ENCODE measurements at regions not wholly inside any gene's neighbourhood (a gene's known extent, or its start where the extent isn't known, plus 50 kb on each side); places are given as distances from the start of the nearest gene placed in this dataset.

- Mint-ChIP-seq H3K27ac (no peak overlapping the region), H3K36me3 (ENCODE audit: low read depth) (no peaks in the 10 kb centered on the region), H3K4me1 (ENCODE audit: low read depth) (no peaks in the 10 kb centered on the region), H3K9me3 (peaks cover 10% of the 10 kb centered on the region), H3K4me3 (no peak overlapping the region), H3K27me3 (ENCODE audit: low read depth) (no peaks in the 10 kb centered on the region)
- no peak for DNase-seq (ENCODE audit: low spot score)
These were observed 600.0 kb upstream of the CA10 start for GRCh38 chr17:52758481-52758880.

- no peaks in the 10 kb centered on the region for H3K27me3 Mint-ChIP-seq (ENCODE audit: low read depth)
- peaks cover 11% of the 10 kb centered on the region for H3K9me3 Mint-ChIP-seq
- H3K4me3 Mint-ChIP-seq = no peak overlapping the region
- no peaks in the 10 kb centered on the region for H3K4me1 Mint-ChIP-seq (ENCODE audit: low read depth)
- no peak overlapping the region for H3K27ac Mint-ChIP-seq
- H3K36me3 Mint-ChIP-seq (ENCODE audit: low read depth) = no peaks in the 10 kb centered on the region
- DNase-seq (ENCODE audit: low spot score) = no peak
These were observed 598.2 kb upstream of the CA10 start for GRCh38 chr17:52756746-52757145.

- no peak for DNase-seq (ENCODE audit: low spot score)
These were observed 596.3 kb upstream of the CA10 start for GRCh38 chr17:52754838-52755237.

GRCh38 chr17:52751051-52751450 is 592.5 kb upstream of the CA10 start:
- no peak overlapping the region for H3K27ac Mint-ChIP-seq
- no peaks in the 10 kb centered on the region for H3K36me3 Mint-ChIP-seq (ENCODE audit: low read depth)
- no peak overlapping the region for H3K4me3 Mint-ChIP-seq

More at GRCh38 chr17:52754838-52755237, 596.3 kb upstream of the CA10 start:
- Mint-ChIP-seq H3K36me3 (ENCODE audit: low read depth) (no peaks in the 10 kb centered on the region), H3K9me3 (peaks cover 13% of the 10 kb centered on the region), H3K27me3 (ENCODE audit: low read depth) (no peaks in the 10 kb centered on the region), H3K27ac (no peak overlapping the region), H3K4me1 (ENCODE audit: low read depth) (no peaks in the 10 kb centered on the region), H3K4me3 (no peak overlapping the region)

GRCh38 chr17:52744179-52744578 is 585.7 kb upstream of the CA10 start:
- Mint-ChIP-seq H3K4me3 (no peak overlapping the region), H3K27ac (no peak overlapping the region), H3K27me3 (ENCODE audit: low read depth) (no peaks in the 10 kb centered on the region), H3K9me3 (peaks cover 8% of the 10 kb centered on the region), H3K4me1 (ENCODE audit: low read depth) (no peaks in the 10 kb centered on the region), H3K36me3 (ENCODE audit: low read depth) (no peaks in the 10 kb centered on the region)
- no peak for DNase-seq (ENCODE audit: low spot score)

More at GRCh38 chr17:52751051-52751450, 592.5 kb upstream of the CA10 start:
- no peaks in the 10 kb centered on the region for H3K4me1 Mint-ChIP-seq (ENCODE audit: low read depth)
- DNase-seq (ENCODE audit: low spot score) = no peak
- peaks cover 7% of the 10 kb centered on the region for H3K9me3 Mint-ChIP-seq
- H3K27me3 Mint-ChIP-seq (ENCODE audit: low read depth) = no peaks in the 10 kb centered on the region

- Mint-ChIP-seq H3K27me3 (ENCODE audit: low read depth) (no peaks in the 10 kb centered on the region), H3K27ac (no peak overlapping the region), H3K4me1 (ENCODE audit: low read depth) (no peaks in the 10 kb centered on the region), H3K4me3 (no peak overlapping the region), H3K36me3 (ENCODE audit: low read depth) (no peaks in the 10 kb centered on the region), H3K9me3 (peaks cover 7% of the 10 kb centered on the region)
- no peak for DNase-seq (ENCODE audit: low spot score)
These were observed 581.5 kb upstream of the CA10 start for GRCh38 chr17:52740006-52740405.

GRCh38 chr17:52738791-52739190 is 580.3 kb upstream of the CA10 start:
- no peak for DNase-seq (ENCODE audit: low spot score)
- Mint-ChIP-seq H3K4me1 (ENCODE audit: low read depth) (no peaks in the 10 kb centered on the region), H3K9me3 (peaks cover 3% of the 10 kb centered on the region), H3K4me3 (no peak overlapping the region), H3K27ac (no peak overlapping the region), H3K27me3 (ENCODE audit: low read depth) (no peaks in the 10 kb centered on the region), H3K36me3 (ENCODE audit: low read depth) (no peaks in the 10 kb centered on the region)

- H3K36me3 Mint-ChIP-seq (ENCODE audit: low read depth) = no peaks in the 10 kb centered on the region
- H3K4me3 Mint-ChIP-seq = no peak overlapping the region
- peaks cover 3% of the 10 kb centered on the region for H3K9me3 Mint-ChIP-seq
- H3K27me3 Mint-ChIP-seq (ENCODE audit: low read depth) = no peaks in the 10 kb centered on the region
- no peak overlapping the region for H3K27ac Mint-ChIP-seq
- no peaks in the 10 kb centered on the region for H3K4me1 Mint-ChIP-seq (ENCODE audit: low read depth)
- no peak for DNase-seq (ENCODE audit: low spot score)
These were observed 578.6 kb upstream of the CA10 start for GRCh38 chr17:52737071-52737470.

- no peak overlapping the region for H3K4me3 Mint-ChIP-seq
- H3K27ac Mint-ChIP-seq = no peak overlapping the region
- H3K9me3 Mint-ChIP-seq = no peaks in the 10 kb centered on the region
- H3K27me3 Mint-ChIP-seq (ENCODE audit: low read depth) = no peaks in the 10 kb centered on the region
- no peak for DNase-seq (ENCODE audit: low spot score)
- no peaks in the 10 kb centered on the region for H3K4me1 Mint-ChIP-seq (ENCODE audit: low read depth)
- no peaks in the 10 kb centered on the region for H3K36me3 Mint-ChIP-seq (ENCODE audit: low read depth)
These were observed 574.3 kb upstream of the CA10 start for GRCh38 chr17:52732841-52733240.

- Mint-ChIP-seq H3K4me3 (no peak overlapping the region), H3K4me1 (ENCODE audit: low read depth) (no peaks in the 10 kb centered on the region), H3K9me3 (peaks cover under 1% of the 10 kb centered on the region), H3K27ac (no peak overlapping the region), H3K27me3 (ENCODE audit: low read depth) (no peaks in the 10 kb centered on the region), H3K36me3 (ENCODE audit: low read depth) (no peaks in the 10 kb centered on the region)
- DNase-seq (ENCODE audit: low spot score) = no peak
These were observed 566.1 kb upstream of the CA10 start for GRCh38 chr17:52724578-52724977.

GRCh38 chr17:52721910-52722309 is 563.4 kb upstream of the CA10 start:
- H3K9me3 Mint-ChIP-seq = peaks cover 4% of the 10 kb centered on the region
- DNase-seq (ENCODE audit: low spot score) = no peak
- H3K36me3 Mint-ChIP-seq (ENCODE audit: low read depth) = no peaks in the 10 kb centered on the region
- no peak overlapping the region for H3K4me3 Mint-ChIP-seq
- H3K4me1 Mint-ChIP-seq (ENCODE audit: low read depth) = no peaks in the 10 kb centered on the region
- H3K27me3 Mint-ChIP-seq (ENCODE audit: low read depth) = no peaks in the 10 kb centered on the region
- no peak overlapping the region for H3K27ac Mint-ChIP-seq

GRCh38 chr17:52710363-52710901 is 551.9 kb upstream of the CA10 start:
- no peak for DNase-seq (ENCODE audit: low spot score)
- no peaks in the 10 kb centered on the region for H3K4me1 Mint-ChIP-seq (ENCODE audit: low read depth)
- H3K27ac Mint-ChIP-seq = no peak overlapping the region

GRCh38 chr17:52709724-52710123 is 551.2 kb upstream of the CA10 start:
- no peak overlapping the region for H3K4me3 Mint-ChIP-seq
- peaks cover 13% of the 10 kb centered on the region for H3K9me3 Mint-ChIP-seq
- no peaks in the 10 kb centered on the region for H3K36me3 Mint-ChIP-seq (ENCODE audit: low read depth)
- no peaks in the 10 kb centered on the region for H3K27me3 Mint-ChIP-seq (ENCODE audit: low read depth)
- DNase-seq (ENCODE audit: low spot score) = no peak
- no peaks in the 10 kb centered on the region for H3K4me1 Mint-ChIP-seq (ENCODE audit: low read depth)
- H3K27ac Mint-ChIP-seq = no peak overlapping the region

More at GRCh38 chr17:52710363-52710901, 551.9 kb upstream of the CA10 start:
- H3K27me3 Mint-ChIP-seq (ENCODE audit: low read depth) = no peaks in the 10 kb centered on the region
- no peak overlapping the region for H3K4me3 Mint-ChIP-seq
- no peaks in the 10 kb centered on the region for H3K36me3 Mint-ChIP-seq (ENCODE audit: low read depth)
- peaks cover 13% of the 10 kb centered on the region for H3K9me3 Mint-ChIP-seq

- Mint-ChIP-seq H3K4me1 (ENCODE audit: low read depth) (no peaks in the 10 kb centered on the region), H3K36me3 (ENCODE audit: low read depth) (no peaks in the 10 kb centered on the region), H3K27me3 (ENCODE audit: low read depth) (no peaks in the 10 kb centered on the region), H3K4me3 (no peak overlapping the region), H3K9me3 (peaks cover 4% of the 10 kb centered on the region), H3K27ac (no peak overlapping the region)
- no peak for DNase-seq (ENCODE audit: low spot score)
These were observed 537.8 kb upstream of the CA10 start for GRCh38 chr17:52696362-52696761.

- Mint-ChIP-seq H3K36me3 (ENCODE audit: low read depth) (no peaks in the 10 kb centered on the region), H3K4me3 (no peak overlapping the region), H3K27me3 (ENCODE audit: low read depth) (no peaks in the 10 kb centered on the region), H3K4me1 (ENCODE audit: low read depth) (no peaks in the 10 kb centered on the region), H3K9me3 (no peaks in the 10 kb centered on the region), H3K27ac (no peak overlapping the region)
- DNase-seq (ENCODE audit: low spot score) = no peak
These were observed 527.6 kb upstream of the CA10 start for GRCh38 chr17:52686140-52686539.

All from T-helper 2 cell treated with Interferon-gamma antibody and Interleukin-4, amounts not matched to agents 5 μg/mL and 100 μg/mL, for 36 hours (primary cell).